Body of pancreas (tissue), 4 donors: ENCODE measurements at regions not wholly inside any gene's neighbourhood (a gene's known extent, or its start where the extent isn't known, plus 50 kb on each side); places are given as distances from the start of the nearest gene placed in this dataset.

ENCODE experiments used
- POLR2A ChIP-seq, 3 donors: fragments of 450-650 bp; IDR thresholded peaks; one replicate each; pipeline ENCODE4 v1.6.1; 2016; ENCODE audit warnings: antibody characterized with exemption in 3 of 3, mild to moderate bottlenecking in 2 of 3
- TF ChIP-seq, protein P1 (sequence below), 7 experiments: fragments of 450-650 bp in 4 of 7; fragments of 200-600 bp in 3 of 7; sonication (generic) in 3 of 7; IDR thresholded peaks; one replicate each; pipeline ENCODE4 v1.5.1; 2016 to 2019; ENCODE audit warnings: antibody characterized with exemption in 7 of 7

GRCh38 chrX:31007321-31007720 is 64.5 kb downstream of the FTHL17 start:
- TF ChIP-seq, protein P1, sequence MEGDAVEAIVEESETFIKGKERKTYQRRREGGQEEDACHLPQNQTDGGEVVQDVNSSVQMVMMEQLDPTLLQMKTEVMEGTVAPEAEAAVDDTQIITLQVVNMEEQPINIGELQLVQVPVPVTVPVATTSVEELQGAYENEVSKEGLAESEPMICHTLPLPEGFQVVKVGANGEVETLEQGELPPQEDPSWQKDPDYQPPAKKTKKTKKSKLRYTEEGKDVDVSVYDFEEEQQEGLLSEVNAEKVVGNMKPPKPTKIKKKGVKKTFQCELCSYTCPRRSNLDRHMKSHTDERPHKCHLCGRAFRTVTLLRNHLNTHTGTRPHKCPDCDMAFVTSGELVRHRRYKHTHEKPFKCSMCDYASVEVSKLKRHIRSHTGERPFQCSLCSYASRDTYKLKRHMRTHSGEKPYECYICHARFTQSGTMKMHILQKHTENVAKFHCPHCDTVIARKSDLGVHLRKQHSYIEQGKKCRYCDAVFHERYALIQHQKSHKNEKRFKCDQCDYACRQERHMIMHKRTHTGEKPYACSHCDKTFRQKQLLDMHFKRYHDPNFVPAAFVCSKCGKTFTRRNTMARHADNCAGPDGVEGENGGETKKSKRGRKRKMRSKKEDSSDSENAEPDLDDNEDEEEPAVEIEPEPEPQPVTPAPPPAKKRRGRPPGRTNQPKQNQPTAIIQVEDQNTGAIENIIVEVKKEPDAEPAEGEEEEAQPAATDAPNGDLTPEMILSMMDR (IDR thresholded peaks at IDR 0.05): no peak
- no peak for TF ChIP-seq POLR2A (IDR thresholded peaks at IDR 0.05)
